Lung (tissue), 11 donors: ENCODE measurements at regions not wholly inside any gene's neighbourhood (a gene's known extent, or its start where the extent isn't known, plus 50 kb on each side); places are given as distances from the start of the nearest gene placed in this dataset.

Experiments used
- ATAC-seq: fragments of 200-7000 bp; cut with Tn5 transposase; one replicate; pipeline ENCODE4 v1.9.1; 2020; ENCODE audit warnings: moderate number of reproducible peaks; ENCODE audit not compliant: insufficient read depth, low FRiP score
- DNase-seq, 3 donors: peaks; one replicate each; pipeline ENCODE4 v3.0.0-alpha.2; 2013 to 2017
- H3K27ac ChIP-seq, 2 donors: one replicate each; pipeline ENCODE4 v1.5.1; 2013; ENCODE audit warnings: mild to moderate bottlenecking in 2 of 2, moderate library complexity in 2 of 2, control low read depth in 1 of 2, inconsistent platforms in 1 of 2, low read depth in 1 of 2, low read length in 1 of 2
- H3K27me3 ChIP-seq, 3 donors: one replicate each; pipeline ENCODE4 v1.5.1; 2013; ENCODE audit warnings: low read length in 2 of 3; ENCODE audit not compliant: control insufficient read depth in 3 of 3, insufficient read depth in 3 of 3
- H3K36me3 ChIP-seq, 4 donors: one replicate each; pipeline ENCODE4 v1.5.1; 2013; ENCODE audit warnings: low read length in 4 of 4, mild to moderate bottlenecking in 1 of 4, moderate library complexity in 1 of 4; ENCODE audit not compliant: control insufficient read depth in 4 of 4, insufficient read depth in 4 of 4
- H3K4me1 ChIP-seq, 5 donors: one replicate each; pipeline ENCODE4 v1.5.1; 2013; ENCODE audit warnings: low read length in 5 of 5, mild to moderate bottlenecking in 2 of 5, moderate library complexity in 1 of 5; ENCODE audit not compliant: control insufficient read depth in 5 of 5, insufficient read depth in 5 of 5
- H3K4me3 ChIP-seq: one replicate; pipeline ENCODE4 v1.5.1; 2013; ENCODE audit warnings: mild to moderate bottlenecking, control low read depth, moderate library complexity
- H3K9ac ChIP-seq, 2 donors: one replicate each; pipeline ENCODE4 v1.5.1; 2013; ENCODE audit warnings: low read length in 2 of 2, control low read depth in 1 of 2; ENCODE audit not compliant: insufficient read depth in 1 of 2
- H3K9me3 ChIP-seq, 4 donors: one replicate each; pipeline ENCODE4 v1.5.1; 2013; ENCODE audit warnings: low read length in 3 of 4, mild to moderate bottlenecking in 1 of 4, moderate library complexity in 1 of 4; ENCODE audit not compliant: control insufficient read depth in 4 of 4, insufficient read depth in 3 of 4
- WGBS, 2 donors: extraction: QIAGEN DNeasy Blood & Tissue Kit; methylation state at CpG; one replicate each; pipeline ENCODE4 v1.1.7; 2013; 5-methylcytosine and 5-hydroxymethylcytosine counted together
- TF ChIP-seq, protein P1 (sequence below): IDR thresholded peaks from 2 replicates; pipeline ENCODE4 v1.5.1; 2012; ENCODE audit warnings: mild to moderate bottlenecking; ENCODE audit errors: control extremely low read depth, extremely low read depth
- donor health status: control.
- donor health status: control.
- donor health status: Bipolar disorder and iron deficiency.
- donor health status: healthy.
- donor health status: DM: yes; HTN: yes; CAD: no.

DNA sequence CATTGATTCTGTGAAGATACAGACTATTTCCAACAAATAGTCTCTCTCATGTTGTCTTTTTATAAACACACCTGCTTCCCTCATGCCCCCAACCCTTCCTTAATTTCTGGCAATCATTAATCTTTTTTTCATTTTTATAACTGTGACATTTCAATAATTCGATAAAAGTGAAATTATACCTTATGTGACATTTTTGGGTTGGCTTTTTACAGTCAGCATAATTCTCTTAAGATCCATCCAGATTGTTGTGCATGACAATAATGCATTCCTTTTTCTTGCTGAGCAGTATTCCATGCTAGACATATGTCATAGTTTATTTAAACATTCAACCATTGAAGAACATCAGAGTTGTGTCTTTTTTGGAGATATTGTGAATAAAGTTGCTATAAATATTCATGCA lies 541.8 kb upstream of the VRK2 start:
- Histone ChIP-seq H3K4me1 (no peaks in the 10 kb centered on the region), H3K9ac (no peak overlapping the region), H3K9me3 (no peaks in the 10 kb centered on the region), H3K27ac (no peak overlapping the region), H3K27me3 (no peaks in the 10 kb centered on the region), H3K4me3 (no peak overlapping the region), H3K36me3 (no peaks in the 10 kb centered on the region)
- ATAC-seq, result no peak
- TF ChIP-seq, protein P1, sequence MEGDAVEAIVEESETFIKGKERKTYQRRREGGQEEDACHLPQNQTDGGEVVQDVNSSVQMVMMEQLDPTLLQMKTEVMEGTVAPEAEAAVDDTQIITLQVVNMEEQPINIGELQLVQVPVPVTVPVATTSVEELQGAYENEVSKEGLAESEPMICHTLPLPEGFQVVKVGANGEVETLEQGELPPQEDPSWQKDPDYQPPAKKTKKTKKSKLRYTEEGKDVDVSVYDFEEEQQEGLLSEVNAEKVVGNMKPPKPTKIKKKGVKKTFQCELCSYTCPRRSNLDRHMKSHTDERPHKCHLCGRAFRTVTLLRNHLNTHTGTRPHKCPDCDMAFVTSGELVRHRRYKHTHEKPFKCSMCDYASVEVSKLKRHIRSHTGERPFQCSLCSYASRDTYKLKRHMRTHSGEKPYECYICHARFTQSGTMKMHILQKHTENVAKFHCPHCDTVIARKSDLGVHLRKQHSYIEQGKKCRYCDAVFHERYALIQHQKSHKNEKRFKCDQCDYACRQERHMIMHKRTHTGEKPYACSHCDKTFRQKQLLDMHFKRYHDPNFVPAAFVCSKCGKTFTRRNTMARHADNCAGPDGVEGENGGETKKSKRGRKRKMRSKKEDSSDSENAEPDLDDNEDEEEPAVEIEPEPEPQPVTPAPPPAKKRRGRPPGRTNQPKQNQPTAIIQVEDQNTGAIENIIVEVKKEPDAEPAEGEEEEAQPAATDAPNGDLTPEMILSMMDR, result no peak
- WGBS, 2 donors, result 51 to 54% methylated on average over 1 of the region's 1 CpG
- DNase-seq, result no peak

DNA sequence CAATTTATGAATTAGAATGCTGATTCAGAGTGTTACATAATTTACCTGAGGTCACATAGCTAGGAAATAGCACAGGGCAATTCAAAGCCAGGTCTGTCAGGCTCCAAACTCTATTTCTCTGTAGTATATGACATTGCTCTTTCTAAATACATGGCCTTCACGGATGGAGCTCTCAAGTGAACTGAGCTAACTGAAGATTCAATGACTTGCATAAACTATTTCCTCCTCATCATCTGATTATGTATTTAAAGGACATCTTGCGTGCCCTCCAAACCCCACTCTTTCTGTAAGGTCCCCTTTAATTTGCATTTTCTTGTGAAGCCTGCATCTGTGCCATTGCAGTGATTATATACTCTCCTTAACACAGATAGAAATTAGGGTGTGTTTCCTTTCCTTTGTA lies 537.4 kb upstream of the VRK2 start:
- 60 to 76% methylated on average over 2 of the region's 2 CpGs for WGBS, 2 donors
- TF ChIP-seq, protein P1, result no peak
- no peak overlapping the region for H3K27ac ChIP-seq

DNA sequence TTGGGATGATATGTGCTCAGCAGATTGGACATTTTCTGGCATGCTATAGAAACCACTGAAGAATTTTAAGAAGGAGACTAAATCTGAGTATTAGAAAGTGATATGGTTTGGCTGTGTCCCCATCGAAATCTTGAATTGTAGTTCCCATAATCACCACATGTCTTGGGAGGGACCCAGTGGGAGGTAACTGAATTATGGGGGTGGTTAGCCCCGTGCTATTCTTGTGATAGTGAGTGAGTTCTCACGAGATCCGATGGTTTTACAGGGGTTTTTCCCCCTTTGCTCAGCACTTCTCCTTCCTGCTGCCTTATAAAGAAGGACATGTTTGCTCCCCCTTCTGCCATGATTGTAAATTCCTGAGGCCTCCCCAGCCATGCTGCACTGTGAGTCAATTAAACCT lies 535.9 kb upstream of the VRK2 start:
- TF ChIP-seq, protein P1, result no peak
- DNase-seq (no peak), ATAC-seq (no peak)
- Histone ChIP-seq H3K36me3 (no peaks in the 10 kb centered on the region), H3K4me1 (no peaks in the 10 kb centered on the region), H3K9me3 (no peaks in the 10 kb centered on the region), H3K4me3 (no peak overlapping the region), H3K27me3 (no peaks in the 10 kb centered on the region), H3K27ac (no peak overlapping the region), H3K9ac (no peak overlapping the region)
- WGBS, 2 donors, result 75 to 82% methylated on average over 4 of the region's 4 CpGs

More for the DNA sequence above, 537.4 kb upstream of the VRK2 start:
- no peak overlapping the region for H3K4me3 ChIP-seq
- H3K9ac ChIP-seq, result no peak overlapping the region
- no peaks in the 10 kb centered on the region for H3K4me1 ChIP-seq
- H3K36me3 ChIP-seq, result no peaks in the 10 kb centered on the region
- ATAC-seq, result no peak
- DNase-seq, result no peak
- H3K27me3 ChIP-seq, result no peaks in the 10 kb centered on the region
- no peaks in the 10 kb centered on the region for H3K9me3 ChIP-seq

DNA sequence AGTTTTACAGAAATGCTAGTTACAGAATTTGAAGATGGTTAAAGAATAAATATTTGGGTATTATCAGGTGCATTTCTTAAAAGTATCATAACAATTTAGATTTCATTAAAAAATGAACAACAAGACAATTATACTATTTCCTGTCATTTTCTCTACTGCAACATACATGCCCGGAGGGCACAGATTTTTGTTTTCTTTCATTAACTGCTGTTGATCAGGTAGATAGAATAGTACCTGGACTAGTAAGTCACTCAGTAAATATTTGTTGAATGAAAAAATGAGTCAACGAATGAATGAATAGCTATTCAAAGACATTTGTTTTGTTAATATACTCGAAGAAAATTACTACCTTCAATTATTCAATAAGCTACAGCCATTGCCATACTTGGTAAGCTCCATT lies 531.2 kb upstream of the VRK2 start:
- Histone ChIP-seq H3K4me3 (no peak overlapping the region), H3K27me3 (no peaks in the 10 kb centered on the region), H3K9me3 (no peaks in the 10 kb centered on the region), H3K4me1 (no peaks in the 10 kb centered on the region), H3K27ac (no peak overlapping the region), H3K9ac (no peak overlapping the region), H3K36me3 (no peaks in the 10 kb centered on the region)
- no peak for DNase-seq
- WGBS, 2 donors, result 54 to 70% methylated on average over 3 of the region's 3 CpGs
- TF ChIP-seq, protein P1, result no peak
- no peak for ATAC-seq
